CD4-positive, alpha-beta memory T cell (primary cell): ENCODE measurements at regions not wholly inside any gene's neighbourhood (a gene's known extent, or its start where the extent isn't known, plus 50 kb on each side); places are given as distances from the start of the nearest gene placed in this dataset.

Experiments used
- CTCF ChIA-PET: fragments of 350-600 bp; sonication (Branson Sonifier 250); formaldehyde crosslinking; loops from one replicate; lab custom pipeline; 2021; ENCODE audit warnings: inconsistent platforms; ENCODE audit not compliant: partially characterized antibody; lab: Charles Lee
- POLR2A ChIA-PET: fragments of 350-600 bp; sonication (Branson Sonifier 250); formaldehyde crosslinking; loops from one replicate; lab custom pipeline; 2021; ENCODE audit not compliant: partially characterized antibody; lab: Charles Lee
- DNase-seq, 5 donors: peaks; one replicate each; pipeline versions ENCODE4 v3.0.0 to v3.0.0-alpha.2; 2020 to 2022; ENCODE audit warnings: mixed read lengths in 1 of 5
- H3K27ac ChIP-seq: one replicate; pipeline ENCODE4 v1.7.0; 2013; ENCODE audit warnings: low read depth, low read length
- H3K27me3 ChIP-seq: 2 replicates; pipeline ENCODE4 v1.7.0; 2013; ENCODE audit warnings: mild to moderate bottlenecking, low read length, moderate library complexity; ENCODE audit not compliant: insufficient read depth
- H3K36me3 ChIP-seq: 2 replicates; pipeline ENCODE4 v1.7.0; 2013; ENCODE audit warnings: mild to moderate bottlenecking, low read length, moderate library complexity; ENCODE audit not compliant: insufficient read depth
- H3K4me1 ChIP-seq: 2 replicates; pipeline ENCODE4 v1.7.0; 2013; ENCODE audit warnings: mild to moderate bottlenecking, low read length, moderate library complexity; ENCODE audit not compliant: insufficient read depth
- H3K4me3 ChIP-seq, 2 donors: one replicate each; pipeline ENCODE4 v1.7.0; 2013; ENCODE audit warnings: low read length in 2 of 2, mild to moderate bottlenecking in 1 of 2
- H3K9me3 ChIP-seq, 2 donors: one replicate each; pipeline ENCODE4 v1.7.0; 2013; ENCODE audit warnings: low read length in 2 of 2, control low read depth in 1 of 2; ENCODE audit not compliant: control insufficient read depth in 1 of 2
- H3K27ac Mint-ChIP-seq, 7 donors: one replicate each; pipeline ENCODE4 v1.8.0; 2020 to 2021; ENCODE audit warnings: mixed read lengths in 7 of 7, mild to moderate bottlenecking in 6 of 7, inconsistent platforms in 3 of 7, moderate library complexity in 3 of 7
- H3K27me3 Mint-ChIP-seq, 2 donors: one replicate each; pipeline ENCODE4 v1.8.0; 2020 to 2021; ENCODE audit warnings: mixed read lengths in 2 of 2
- H3K36me3 Mint-ChIP-seq, 2 donors: one replicate each; pipeline ENCODE4 v1.8.0; 2020 to 2021; ENCODE audit warnings: mixed read lengths in 2 of 2, inconsistent platforms in 1 of 2, mild to moderate bottlenecking in 1 of 2
- H3K4me1 Mint-ChIP-seq, 4 donors: one replicate each; pipeline ENCODE4 v1.8.0; 2020 to 2021; ENCODE audit warnings: mixed read lengths in 4 of 4, mild to moderate bottlenecking in 1 of 4
- H3K4me3 Mint-ChIP-seq, 8 donors: one replicate each; pipeline ENCODE4 v1.8.0; 2020 to 2021; ENCODE audit warnings: mixed read lengths in 8 of 8, mild to moderate bottlenecking in 7 of 8, moderate library complexity in 6 of 8, inconsistent platforms in 3 of 8
- H3K9me3 Mint-ChIP-seq, 8 donors: one replicate each; pipeline ENCODE4 v1.8.0; 2020 to 2021; ENCODE audit warnings: mixed read lengths in 8 of 8, mild to moderate bottlenecking in 5 of 8, inconsistent platforms in 3 of 8, moderate library complexity in 1 of 8
- intact Hi-C: fragments of 100-400 bp; cut with micrococcal nuclease; formaldehyde crosslinking; loops from one replicate; pipeline ENCODE4 v1.15.1; 2023

- Histone ChIP-seq H3K4me3 (no peak overlapping the region), H3K36me3 (no peaks in the 10 kb centered on the region), H3K4me1 (no peaks in the 10 kb centered on the region), H3K27me3 (no peaks in the 10 kb centered on the region), H3K27ac (no peak overlapping the region), H3K9me3 (no peaks in the 10 kb centered on the region)
- H3K27ac Mint-ChIP-seq = no peak overlapping the region
- DNase-seq = no peak
- H3K4me1 Mint-ChIP-seq = no peaks in the 10 kb centered on the region
- no peaks in the 10 kb centered on the region for H3K36me3 Mint-ChIP-seq
- H3K4me3 Mint-ChIP-seq = no peak overlapping the region
- H3K9me3 Mint-ChIP-seq = peaks cover 0 to 13% (median 4%) of the 10 kb centered on the region in 8 donors
- intact Hi-C loops = no loop called here
- CTCF ChIA-PET = no interaction called here
- POLR2A ChIA-PET = no interaction called here
- no peaks in the 10 kb centered on the region for H3K27me3 Mint-ChIP-seq
Observed at GRCh38 chr2:145546091-145546490, 1026.2 kb upstream of the ZEB2 start.

- no peaks in the 10 kb centered on the region for H3K36me3 Mint-ChIP-seq
- no peak overlapping the region for H3K4me3 Mint-ChIP-seq
- peaks cover 0 to 13% (median 4%) of the 10 kb centered on the region in 8 donors for H3K9me3 Mint-ChIP-seq
- ChIA-PET POLR2A (no interaction called here), CTCF (no interaction called here)
- H3K27me3 Mint-ChIP-seq = no peaks in the 10 kb centered on the region
- Histone ChIP-seq H3K27me3 (no peaks in the 10 kb centered on the region), H3K36me3 (no peaks in the 10 kb centered on the region), H3K4me1 (no peaks in the 10 kb centered on the region), H3K4me3 (no peak overlapping the region), H3K9me3 (no peaks in the 10 kb centered on the region), H3K27ac (no peak overlapping the region)
- no peaks in the 10 kb centered on the region for H3K4me1 Mint-ChIP-seq
- intact Hi-C loops = no loop called here
- DNase-seq = no peak
- H3K27ac Mint-ChIP-seq = no peak overlapping the region
Observed at GRCh38 chr2:145543856-145544255, 1023.9 kb upstream of the ZEB2 start.

- H3K9me3 Mint-ChIP-seq = peaks cover 0 to 13% (median 3%) of the 10 kb centered on the region in 8 donors
- ChIA-PET POLR2A (no interaction called here), CTCF (no interaction called here)
- intact Hi-C loops = no loop called here
- no peaks in the 10 kb centered on the region for H3K4me1 Mint-ChIP-seq
- Histone ChIP-seq H3K36me3 (no peaks in the 10 kb centered on the region), H3K4me1 (no peaks in the 10 kb centered on the region), H3K27ac (no peak overlapping the region), H3K9me3 (no peaks in the 10 kb centered on the region), H3K27me3 (no peaks in the 10 kb centered on the region), H3K4me3 (no peak overlapping the region)
- DNase-seq = no peak
- no peak overlapping the region for H3K27ac Mint-ChIP-seq
- H3K4me3 Mint-ChIP-seq = no peak overlapping the region
- H3K36me3 Mint-ChIP-seq = no peaks in the 10 kb centered on the region
- no peaks in the 10 kb centered on the region for H3K27me3 Mint-ChIP-seq
Observed at GRCh38 chr2:145543155-145543554, 1023.2 kb upstream of the ZEB2 start.

- CTCF ChIA-PET = no interaction called here
- POLR2A ChIA-PET = no interaction called here
- Mint-ChIP-seq H3K4me1 (no peaks in the 10 kb centered on the region), H3K27me3 (no peaks in the 10 kb centered on the region), H3K9me3 (peaks cover 0 to 8% (median 3%) of the 10 kb centered on the region in 8 donors), H3K36me3 (no peaks in the 10 kb centered on the region), H3K4me3 (no peak overlapping the region), H3K27ac (no peak overlapping the region)
- Histone ChIP-seq H3K4me1 (no peaks in the 10 kb centered on the region), H3K27ac (no peak overlapping the region), H3K27me3 (no peaks in the 10 kb centered on the region), H3K36me3 (no peaks in the 10 kb centered on the region), H3K9me3 (no peaks in the 10 kb centered on the region), H3K4me3 (no peak overlapping the region)
- no peak for DNase-seq
- intact Hi-C loops = no loop called here
Observed at GRCh38 chr2:145541028-145541427, 1021.1 kb upstream of the ZEB2 start.

- Histone ChIP-seq H3K4me3 (no peak overlapping the region), H3K27me3 (no peaks in the 10 kb centered on the region), H3K4me1 (no peaks in the 10 kb centered on the region), H3K27ac (no peak overlapping the region), H3K36me3 (no peaks in the 10 kb centered on the region), H3K9me3 (no peaks in the 10 kb centered on the region)
- intact Hi-C loops = no loop called here
- no peaks in the 10 kb centered on the region for H3K27me3 Mint-ChIP-seq
- H3K4me3 Mint-ChIP-seq = no peak overlapping the region
- H3K36me3 Mint-ChIP-seq = no peaks in the 10 kb centered on the region
- no peak overlapping the region for H3K27ac Mint-ChIP-seq
- H3K9me3 Mint-ChIP-seq = peaks cover 0 to 4% (median 2%) of the 10 kb centered on the region in 8 donors
- H3K4me1 Mint-ChIP-seq = no peaks in the 10 kb centered on the region
- DNase-seq = no peak
- POLR2A ChIA-PET = no interaction called here
- CTCF ChIA-PET = no interaction called here
Observed at GRCh38 chr2:145538661-145539350, 1018.9 kb upstream of the ZEB2 start.

- intact Hi-C loops = no loop called here
- Histone ChIP-seq H3K4me3 (no peak overlapping the region), H3K4me1 (no peaks in the 10 kb centered on the region), H3K36me3 (no peaks in the 10 kb centered on the region), H3K9me3 (no peaks in the 10 kb centered on the region), H3K27ac (no peak overlapping the region), H3K27me3 (no peaks in the 10 kb centered on the region)
- peaks cover 0 to 3% (median 0%) of the 10 kb centered on the region in 8 donors for H3K9me3 Mint-ChIP-seq
- no peak overlapping the region for H3K4me3 Mint-ChIP-seq
- no peaks in the 10 kb centered on the region for H3K27me3 Mint-ChIP-seq
- CTCF ChIA-PET = no interaction called here
- no peaks in the 10 kb centered on the region for H3K36me3 Mint-ChIP-seq
- no peaks in the 10 kb centered on the region for H3K4me1 Mint-ChIP-seq
- no peak for DNase-seq
- no peak overlapping the region for H3K27ac Mint-ChIP-seq
- POLR2A ChIA-PET = no interaction called here
Observed at GRCh38 chr2:145530653-145531052, 1010.7 kb upstream of the ZEB2 start.

- CTCF ChIA-PET = no interaction called here
- no peak overlapping the region for H3K4me3 Mint-ChIP-seq
- DNase-seq = no peak
- intact Hi-C loops = no loop called here
- H3K27ac Mint-ChIP-seq = no peak overlapping the region
- H3K9me3 Mint-ChIP-seq = peaks cover 0 to 9% (median 3%) of the 10 kb centered on the region in 8 donors
- no peaks in the 10 kb centered on the region for H3K27me3 ChIP-seq
- H3K36me3 Mint-ChIP-seq = no peaks in the 10 kb centered on the region
- no peak overlapping the region for H3K4me3 ChIP-seq
- H3K4me1 Mint-ChIP-seq = no peaks in the 10 kb centered on the region
- H3K9me3 ChIP-seq = no peaks in the 10 kb centered on the region
- H3K27me3 Mint-ChIP-seq = no peaks in the 10 kb centered on the region
- H3K4me1 ChIP-seq = no peaks in the 10 kb centered on the region
- H3K27ac ChIP-seq = no peak overlapping the region
- POLR2A ChIA-PET = no interaction called here
- H3K36me3 ChIP-seq = no peaks in the 10 kb centered on the region
Observed at GRCh38 chr2:145524836-145525235, 1004.9 kb upstream of the ZEB2 start.
